Left ventricle myocardium superior (tissue), 1 donor: ENCODE measurements at regions not wholly inside any gene's neighbourhood (a gene's known extent, or its start where the extent isn't known, plus 50 kb on each side); places are given as distances from the start of the nearest gene placed in this dataset.

Experiments
- ATAC-seq: fragments of 200-7000 bp; cut with Tn5 transposase; one replicate; pipeline ENCODE4 v1.9.1; 2020; ENCODE audit warnings: mild to moderate bottlenecking, moderate library complexity
- DNase-seq: peaks from one replicate; pipeline ENCODE4 v3.0.0-alpha.2; 2020
- intact Hi-C: fragments of 100-400 bp; cut with micrococcal nuclease; formaldehyde crosslinking; loops from one replicate; pipeline ENCODE4 v1.11.0; 2022
- donor health status: DM: no; HTN: yes; CAD: no; lungs with severe emphysema.

DNA sequence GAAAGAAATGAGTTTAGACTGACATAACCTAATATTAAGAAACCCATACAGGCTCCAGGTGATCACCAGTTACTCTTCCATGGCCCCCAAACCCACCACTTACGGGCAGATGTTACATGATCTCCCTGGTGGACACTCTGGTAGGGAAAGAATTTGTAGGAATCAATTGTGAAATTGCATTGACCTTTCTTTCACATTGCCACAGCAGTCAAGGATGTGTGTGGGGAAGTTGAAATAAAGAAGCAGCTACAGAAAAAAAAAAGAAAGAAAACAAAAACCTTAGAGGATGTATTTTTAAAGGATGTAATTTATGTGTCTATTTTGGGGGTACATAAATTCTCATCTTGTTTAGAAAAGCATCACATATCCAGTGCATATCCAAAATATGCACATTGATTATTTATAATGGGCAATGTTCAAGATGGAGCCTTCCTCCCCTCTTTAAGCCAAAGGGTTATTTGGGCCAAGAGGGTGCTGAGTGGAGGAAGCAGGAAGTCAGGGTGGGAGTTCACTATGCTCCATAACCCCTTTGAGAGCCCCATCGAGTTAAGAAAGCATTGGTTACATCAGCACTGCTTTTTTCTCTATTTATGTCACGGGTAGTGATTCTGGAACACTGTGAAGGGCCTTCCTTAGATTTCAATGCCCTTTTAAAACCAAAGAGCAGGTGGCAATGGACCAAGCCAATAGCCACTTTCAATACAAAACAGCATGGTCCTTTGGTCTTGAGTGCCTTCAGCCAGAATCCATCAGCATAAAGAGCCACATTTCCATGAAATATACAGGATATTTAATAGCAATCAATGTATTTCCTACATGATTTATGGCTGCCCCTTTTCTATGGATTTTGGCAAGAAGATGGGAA, 169.6 kb downstream of the LACC1 start:
- no peak for ATAC-seq
- intact Hi-C loops = loop anchor here (10.0 kb wide), 1 partner anchor 145 kb away; no protein-coding TSS in a partner anchor
- DNase-seq = no peak

- ATAC-seq = no peak
- DNase-seq = no peak
Observed at GRCh38 chr13:44050450-44051063, 170.9 kb downstream of the LACC1 start.

GRCh38 chr13:44051405-44051804, 171.7 kb downstream of the LACC1 start:
- ATAC-seq (no peak), DNase-seq (no peak)
- intact Hi-C loops = loop anchor here (5.0 kb wide), 1 partner anchor 386 kb away; no protein-coding TSS in a partner anchor

More at GRCh38 chr13:44050450-44051063, 170.9 kb downstream of the LACC1 start:
- intact Hi-C loops = loop anchor here (5.0 kb wide), 1 partner anchor 387 kb away; no protein-coding TSS in a partner anchor

DNA sequence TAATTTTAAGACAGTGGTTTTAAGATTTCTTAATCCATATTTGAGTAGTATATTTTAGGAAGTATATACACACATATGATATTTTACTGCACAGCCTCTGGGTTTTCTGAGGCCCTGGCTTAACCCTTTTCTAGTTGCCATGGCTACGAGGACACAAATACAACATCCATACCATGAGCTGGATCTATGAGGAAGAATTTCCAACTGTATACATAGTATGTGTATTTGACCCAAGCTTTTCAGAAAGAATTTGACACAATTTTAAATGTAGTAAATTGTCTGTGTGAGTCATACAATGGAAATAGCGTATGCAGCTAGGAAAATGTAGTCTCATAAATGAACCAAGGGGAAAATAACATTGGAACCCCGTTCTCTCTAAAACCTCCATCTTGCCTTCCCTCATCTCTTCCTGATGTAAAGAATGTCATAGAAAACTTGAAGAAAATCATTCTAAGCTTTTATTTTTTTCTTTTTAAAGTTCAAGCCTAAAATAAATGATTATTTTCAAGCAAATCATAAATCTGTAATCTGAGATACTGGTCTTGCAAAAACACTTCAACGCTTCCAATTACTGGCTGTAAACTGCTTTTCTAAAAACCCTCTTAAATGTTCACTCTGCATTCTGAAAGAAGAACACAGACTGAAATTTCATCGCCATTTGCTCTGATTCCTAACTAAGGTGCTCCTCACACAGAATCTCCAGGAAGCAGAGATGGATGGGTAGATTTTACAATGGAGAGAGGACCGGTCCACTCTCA, 172.4 kb downstream of the LACC1 start:
- DNase-seq (no peak), ATAC-seq (no peak)
- intact Hi-C loops = loop anchor here (5.0 kb wide), 1 partner anchor 385 kb away; no protein-coding TSS in a partner anchor

DNA sequence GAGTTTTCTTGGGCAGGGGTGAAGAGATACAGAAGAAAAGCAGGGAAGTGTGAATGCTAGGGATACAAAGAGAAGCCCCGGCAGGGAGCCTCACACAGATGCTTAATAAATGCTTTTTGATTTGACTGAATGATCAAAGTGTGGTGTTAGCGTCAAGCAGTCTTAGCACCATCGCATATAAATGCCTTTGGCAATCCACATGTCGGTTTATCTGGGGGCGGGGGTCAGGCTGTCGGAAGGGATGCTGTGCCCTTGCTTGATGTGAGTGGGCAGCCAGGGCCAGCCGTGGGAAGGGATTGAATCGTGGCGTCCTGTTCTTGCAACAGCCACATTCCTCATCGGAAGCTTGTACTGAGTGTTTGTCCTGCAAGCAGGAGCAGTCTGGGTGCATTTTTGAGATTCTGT, 173.1 kb downstream of the LACC1 start:
- DNase-seq (no peak), ATAC-seq (peak; percentile 29)
- intact Hi-C loops = loop anchor here (5.0 kb wide), 1 partner anchor 385 kb away; no protein-coding TSS in a partner anchor

GRCh38 chr13:44053208-44053607, 173.5 kb downstream of the LACC1 start:
- intact Hi-C loops = loop anchor here (5.0 kb wide), 1 partner anchor 384 kb away; no protein-coding TSS in a partner anchor
- ATAC-seq = no peak

DNA sequence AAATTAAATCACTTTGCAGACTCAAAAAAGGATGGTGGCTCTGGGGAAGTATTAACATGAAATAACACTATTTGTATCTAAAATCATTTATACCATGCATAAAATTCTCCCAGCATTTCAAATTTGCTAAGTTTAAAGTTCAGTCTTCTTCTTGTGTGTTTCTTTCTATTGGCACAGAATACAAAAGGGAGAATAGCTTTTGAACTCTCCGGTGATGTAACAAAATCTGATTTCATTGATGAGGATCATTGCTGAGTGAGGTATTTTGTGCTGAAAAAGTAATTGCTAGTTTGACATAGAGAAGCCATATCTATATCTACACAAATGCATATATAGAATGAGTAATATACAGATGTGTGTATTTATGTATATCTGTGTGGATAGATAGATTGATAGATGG, 174.8 kb downstream of the LACC1 start:
- no peak for DNase-seq
- intact Hi-C loops = loop anchor here (5.0 kb wide), 1 partner anchor 383 kb away; no protein-coding TSS in a partner anchor
- no peak for ATAC-seq

More at GRCh38 chr13:44053208-44053607, 173.5 kb downstream of the LACC1 start:
- no peak for DNase-seq

- ATAC-seq (peak; percentile 85), DNase-seq (peak; percentile 56)
- intact Hi-C loops = loop anchor here (5.0 kb wide), 1 partner anchor 72 kb away; no protein-coding TSS in a partner anchor
Observed at GRCh38 chr13:44055681-44056080, 176.0 kb downstream of the LACC1 start.

GRCh38 chr13:44058067-44058466, 178.4 kb downstream of the LACC1 start:
- no peak for ATAC-seq
- intact Hi-C loops = loop anchor here (5.0 kb wide), 1 partner anchor 69 kb away; no protein-coding TSS in a partner anchor
- no peak for DNase-seq

GRCh38 chr13:44058624-44059215, 179.0 kb downstream of the LACC1 start:
- ATAC-seq (peak; percentile 49), DNase-seq (no peak)
- intact Hi-C loops = loop anchor here (5.0 kb wide), 1 partner anchor 69 kb away; no protein-coding TSS in a partner anchor

- DNase-seq = no peak
- intact Hi-C loops = no loop called here
- no peak for ATAC-seq
Observed at GRCh38 chr13:44061876-44062275, 182.2 kb downstream of the LACC1 start.

- intact Hi-C loops = no loop called here
- DNase-seq = no peak
Observed at GRCh38 chr13:44063467-44063866, 183.8 kb downstream of the LACC1 start.

DNA sequence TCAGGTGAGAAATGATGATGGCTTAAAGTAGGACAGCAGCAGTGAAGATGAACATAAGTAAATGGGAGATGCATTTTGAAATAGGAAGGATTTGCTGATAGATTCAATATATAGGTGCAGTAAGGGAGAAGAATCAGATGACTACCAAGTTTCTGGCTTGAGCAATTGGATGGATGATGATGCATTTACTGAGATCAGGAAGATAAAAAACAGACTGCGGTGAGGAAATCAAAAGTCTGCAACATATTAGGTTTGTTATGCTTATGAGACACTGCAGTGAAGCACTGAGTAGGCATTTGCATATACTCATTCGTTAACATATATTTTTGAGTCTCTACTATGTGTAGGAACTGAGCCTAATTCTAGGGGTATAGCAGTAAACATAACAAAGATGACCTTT, 184.2 kb downstream of the LACC1 start:
- intact Hi-C loops = no loop called here
- DNase-seq (no peak), ATAC-seq (no peak)

More at GRCh38 chr13:44063467-44063866, 183.8 kb downstream of the LACC1 start:
- ATAC-seq = no peak

GRCh38 chr13:44064357-44064756, 184.7 kb downstream of the LACC1 start:
- DNase-seq (no peak), ATAC-seq (no peak)
- intact Hi-C loops = no loop called here

- DNase-seq (no peak), ATAC-seq (no peak)
- intact Hi-C loops = no loop called here
Observed at GRCh38 chr13:44068169-44068568, 188.5 kb downstream of the LACC1 start.

DNA sequence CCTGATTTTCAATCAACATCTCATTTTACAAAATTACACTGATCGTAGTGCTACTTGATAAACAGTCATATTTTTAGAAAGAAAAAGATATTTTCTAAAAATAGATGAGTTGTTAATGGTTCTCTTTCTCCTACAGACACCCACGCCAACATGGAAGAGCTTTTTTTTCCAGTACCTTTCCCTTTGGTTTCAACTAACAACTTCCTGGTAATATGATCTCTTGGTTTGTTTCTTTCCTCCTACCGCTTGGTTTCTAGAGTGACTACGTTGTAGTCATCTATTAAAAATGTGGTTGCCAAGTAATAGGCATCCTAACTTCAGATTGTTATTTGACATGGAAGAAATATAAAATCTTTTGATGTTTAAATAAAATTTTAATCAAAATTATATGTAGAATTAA, 189.0 kb downstream of the LACC1 start:
- intact Hi-C loops = no loop called here
- no peak for ATAC-seq
- DNase-seq = no peak

- no peak for DNase-seq
- intact Hi-C loops = no loop called here
- no peak for ATAC-seq
Observed at GRCh38 chr13:44072536-44072935, 192.8 kb downstream of the LACC1 start.

- intact Hi-C loops = no loop called here
- no peak for DNase-seq
- peak; percentile 24 for ATAC-seq
Observed at GRCh38 chr13:44074611-44075010, 194.9 kb downstream of the LACC1 start.

DNA sequence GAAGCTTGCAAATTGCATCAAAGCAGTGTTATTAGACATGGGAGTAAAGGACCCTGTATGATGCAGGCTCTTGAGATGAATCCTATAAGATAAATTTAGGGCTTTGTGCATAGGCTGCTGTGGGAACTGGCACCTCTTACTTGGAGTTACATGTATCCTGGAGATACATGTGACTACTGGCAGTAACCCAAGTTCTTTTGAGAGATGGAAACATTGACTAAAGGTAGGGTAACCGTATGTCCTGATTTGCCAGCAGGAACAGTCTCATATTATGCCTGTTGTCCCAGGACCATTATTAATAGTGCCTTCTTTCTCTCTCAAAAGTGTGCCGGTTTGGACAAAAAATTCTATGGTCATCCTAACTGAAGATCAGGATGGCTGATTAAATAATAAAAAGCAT, 195.4 kb downstream of the LACC1 start:
- DNase-seq = no peak
- intact Hi-C loops = no loop called here

More for the DNA sequence above, 195.4 kb downstream of the LACC1 start:
- ATAC-seq = peak; percentile 85
